HG03196 (cell line): ENCODE measurements at regions not wholly inside any gene's neighbourhood (a gene's known extent, or its start where the extent isn't known, plus 50 kb on each side); places are given as distances from the start of the nearest gene placed in this dataset.
"Not testable (repeated sequence)": the region's sequence is repeated elsewhere in the genome, so short reads cannot be mapped to it uniquely, and the experiment has no call there.

Experiments used
- ATAC-seq: cut with Tn5 transposase; IDR thresholded peaks from one replicate; pipeline ENCODE4 v1.9.1; 2021; ENCODE audit not compliant: unreplicated experiment

DNA sequence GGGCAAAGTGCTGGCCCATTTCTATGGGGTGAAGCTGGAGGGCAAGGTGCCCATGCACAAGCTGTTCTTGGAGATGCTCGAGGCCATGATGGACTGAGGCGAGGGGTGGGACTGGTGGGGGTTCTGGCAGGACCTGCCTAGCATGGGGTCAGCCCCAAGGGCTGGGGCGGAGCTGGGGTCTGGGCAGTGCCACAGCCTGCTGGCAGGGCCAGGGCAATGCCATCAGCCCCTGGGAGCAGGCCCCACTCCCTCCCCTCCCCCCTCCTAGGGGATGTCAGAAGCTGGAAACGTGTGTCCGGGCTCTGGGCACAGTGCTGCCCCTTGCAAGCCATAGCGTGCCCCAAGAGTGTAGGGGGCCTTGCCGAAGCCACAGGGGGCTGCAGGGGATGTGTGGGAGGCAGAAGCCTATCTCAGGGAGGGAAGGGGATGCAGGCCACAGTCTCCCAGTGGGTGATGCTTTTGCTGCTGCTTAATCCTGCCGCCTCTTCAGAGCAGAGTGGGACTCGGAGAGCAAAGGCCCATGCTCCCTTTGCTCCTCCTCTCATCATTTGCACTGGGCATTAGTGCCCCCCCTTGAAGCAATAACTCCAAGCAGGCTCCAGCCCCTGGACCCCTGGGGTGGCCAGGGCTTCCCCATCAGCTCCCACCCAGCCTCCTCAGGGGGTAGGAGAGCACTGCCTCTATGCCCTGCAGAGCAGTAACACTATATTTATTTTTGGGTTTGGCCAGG is 85.2 kb downstream of the MRPL57 start:
- not testable (repeated sequence) for ATAC-seq

DNA sequence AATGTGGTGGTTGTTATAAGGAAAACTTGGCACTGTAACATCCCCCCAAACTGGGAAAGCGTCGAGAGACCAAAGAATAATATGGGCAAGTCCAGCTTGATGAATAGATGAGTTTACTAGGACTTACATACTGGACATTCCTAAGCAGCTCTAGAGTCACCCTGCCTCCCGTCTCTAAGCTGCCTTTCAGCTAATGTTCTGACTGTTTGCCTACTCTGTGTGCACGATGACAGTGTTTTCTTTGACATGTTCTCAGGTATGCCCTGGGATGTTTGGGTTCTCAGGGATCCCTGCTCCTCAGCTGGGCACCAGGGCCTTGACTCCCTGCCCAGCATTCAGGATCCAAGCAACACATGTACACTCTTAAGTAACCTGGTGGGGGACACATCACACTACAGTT is 87.5 kb downstream of the MRPL57 start:
- ATAC-seq, result not testable (repeated sequence)

DNA sequence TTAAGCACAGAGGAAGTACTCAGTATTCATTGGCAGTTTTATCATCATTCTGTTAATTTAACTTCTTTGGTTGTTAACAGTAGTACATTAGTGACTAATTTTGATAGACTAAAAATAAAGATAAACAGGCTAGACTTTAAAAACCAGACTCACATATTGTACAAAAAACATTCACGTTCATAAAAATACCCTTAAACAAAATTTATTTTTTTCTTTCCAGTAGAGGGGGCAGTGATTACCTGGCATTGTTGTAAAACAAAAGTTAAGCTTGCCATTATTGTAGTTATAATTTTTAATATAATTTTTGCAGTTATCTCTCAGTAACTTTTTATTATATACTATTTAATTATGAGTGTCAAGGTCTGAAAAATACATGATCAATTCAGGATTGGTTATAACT is 92.0 kb downstream of the MRPL57 start:
- not testable (repeated sequence) for ATAC-seq

DNA sequence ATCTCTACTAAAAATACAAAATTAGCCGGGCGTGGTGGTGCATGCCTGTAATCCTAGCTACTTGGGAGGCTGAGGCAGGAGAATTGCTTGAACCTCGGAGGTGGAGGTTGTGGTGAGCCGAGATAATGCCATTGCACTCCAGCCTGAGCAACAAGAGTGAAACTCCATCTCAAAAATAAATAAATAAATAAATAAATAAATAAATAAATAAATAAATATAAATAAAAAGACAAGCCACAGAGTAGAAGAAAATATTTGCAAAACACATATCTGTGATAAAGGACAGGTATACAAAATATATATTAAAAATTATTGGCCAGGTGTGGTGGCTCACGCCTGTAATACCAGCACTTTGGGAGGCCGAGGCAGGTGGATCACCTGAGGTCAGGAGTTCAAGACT is 96.0 kb downstream of the MRPL57 start:
- not testable (repeated sequence) for ATAC-seq

DNA sequence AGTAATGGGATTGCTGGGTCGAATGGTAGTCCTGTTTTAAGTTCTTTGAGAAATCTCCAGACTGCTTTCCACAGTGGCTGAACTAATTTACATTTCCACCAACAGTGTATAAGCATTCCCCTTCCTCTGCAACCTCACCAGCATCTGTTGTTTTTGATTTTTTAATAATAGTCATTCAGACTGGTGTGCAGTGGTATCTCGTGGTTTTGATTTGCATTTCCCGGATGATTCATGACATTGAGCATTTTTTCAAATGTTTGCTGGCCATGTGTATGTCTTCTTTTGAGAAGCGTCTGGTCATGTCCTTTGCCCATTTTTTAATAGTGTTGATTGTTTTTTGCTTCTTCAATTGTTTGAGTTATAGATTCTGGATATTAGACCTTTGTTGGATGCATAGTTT is 98.0 kb downstream of the MRPL57 start:
- ATAC-seq, result not testable (repeated sequence)

DNA sequence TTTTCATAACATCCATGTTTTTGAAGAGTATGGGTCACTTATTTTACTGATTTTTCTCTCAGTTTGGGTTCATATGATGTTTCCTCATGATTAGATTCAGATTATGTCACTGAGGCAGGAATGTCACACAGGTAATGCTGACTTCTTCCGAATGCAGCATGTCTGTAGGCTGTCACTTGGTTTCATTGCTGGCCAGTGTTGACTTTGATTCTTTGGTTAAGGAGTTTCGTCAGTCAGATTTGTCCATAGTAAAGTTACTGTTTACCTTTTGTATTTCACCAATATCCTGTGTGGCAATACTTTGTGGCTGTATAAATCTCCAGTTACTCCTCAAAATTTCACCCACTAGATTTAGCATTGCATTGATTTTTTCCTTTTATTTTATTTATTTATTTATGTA is 105.6 kb downstream of the MRPL57 start:
- no peak for ATAC-seq

DNA sequence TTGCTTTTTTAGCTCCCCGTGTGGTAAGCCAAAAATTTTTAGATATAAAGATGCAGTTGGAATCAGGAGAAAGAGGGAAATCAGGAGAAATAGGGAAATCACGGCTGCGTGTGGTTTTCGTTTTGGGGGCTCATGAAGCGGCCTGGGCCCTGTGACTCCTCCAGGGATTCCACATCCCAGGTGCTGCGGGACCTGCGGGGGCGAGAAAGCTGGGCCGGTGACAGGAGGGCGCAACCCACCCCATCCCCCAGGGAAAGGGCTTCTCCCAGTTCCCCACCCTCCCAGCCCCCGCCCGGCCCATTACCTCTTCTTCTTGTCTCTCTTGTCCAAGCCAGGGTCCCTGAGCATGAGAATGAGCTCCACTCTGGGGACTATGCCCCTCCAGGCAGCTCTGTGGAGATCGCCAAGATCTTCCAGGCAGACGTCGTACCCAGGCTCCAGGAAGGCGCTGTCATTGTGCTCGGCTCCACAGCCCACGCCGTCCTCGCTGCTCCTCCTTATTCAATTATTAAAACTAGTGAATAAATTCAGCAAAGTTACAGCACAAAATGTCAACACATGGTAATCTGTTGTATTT is 111.0 kb downstream of the MRPL57 start:
- no peak for ATAC-seq

DNA sequence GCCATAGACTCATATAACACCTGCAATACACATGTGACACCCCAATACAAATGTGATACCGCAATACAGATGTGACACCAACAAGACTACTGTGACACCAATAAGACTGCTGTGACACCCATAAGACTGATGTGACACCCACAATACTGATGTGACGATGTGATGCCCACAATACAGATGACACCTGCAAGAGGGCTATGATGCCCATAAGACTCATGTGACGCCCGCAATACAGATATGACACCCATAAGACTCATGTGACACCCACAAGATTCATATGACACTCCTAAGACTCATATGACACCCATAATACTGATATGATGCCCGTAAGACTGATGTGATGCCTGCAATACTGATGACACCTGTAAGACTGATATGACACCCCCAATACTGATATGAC is 113.0 kb downstream of the MRPL57 start:
- no peak for ATAC-seq

DNA sequence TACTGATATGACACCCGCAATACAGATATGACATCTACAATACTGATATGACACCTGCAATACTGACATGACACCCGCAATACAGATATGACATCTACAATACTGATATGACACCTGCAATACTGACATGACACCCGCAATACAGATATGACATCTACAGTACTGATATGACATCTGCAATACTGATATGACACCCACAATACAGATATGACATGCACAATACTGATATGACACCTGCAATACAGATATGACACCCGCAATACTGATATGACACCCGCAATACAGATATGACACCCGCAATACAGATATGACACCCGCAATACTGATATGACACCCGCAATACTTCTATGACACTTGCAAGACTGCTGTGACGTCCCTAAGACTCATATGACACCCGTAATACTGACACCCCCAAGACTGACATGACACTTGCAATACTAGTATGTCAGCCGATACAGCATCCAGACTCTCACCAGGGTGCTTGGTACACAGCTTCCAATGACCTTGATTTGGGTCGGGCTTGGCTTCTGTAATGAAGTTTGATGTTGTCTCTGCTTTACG is 114.1 kb downstream of the MRPL57 start:
- ATAC-seq, result not testable (repeated sequence)

DNA sequence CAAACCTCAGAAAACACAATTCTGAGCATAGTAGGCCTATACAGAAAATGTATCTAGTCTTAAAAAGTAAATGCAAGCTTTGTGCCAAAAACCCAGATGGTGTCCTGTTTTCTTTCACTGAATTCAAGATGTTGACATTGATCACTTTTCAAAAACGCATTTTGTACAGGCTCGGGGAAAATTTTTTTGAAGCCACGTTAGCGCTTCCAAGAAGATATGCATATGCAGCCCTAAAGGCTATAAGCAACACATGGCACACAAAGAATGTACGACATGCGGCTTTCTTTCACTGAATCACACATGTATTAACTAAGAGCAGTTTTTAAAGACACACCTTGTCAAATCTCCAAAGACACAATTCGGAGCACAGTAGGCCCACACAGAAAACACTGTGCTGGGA is 115.4 kb downstream of the MRPL57 start:
- no peak for ATAC-seq

DNA sequence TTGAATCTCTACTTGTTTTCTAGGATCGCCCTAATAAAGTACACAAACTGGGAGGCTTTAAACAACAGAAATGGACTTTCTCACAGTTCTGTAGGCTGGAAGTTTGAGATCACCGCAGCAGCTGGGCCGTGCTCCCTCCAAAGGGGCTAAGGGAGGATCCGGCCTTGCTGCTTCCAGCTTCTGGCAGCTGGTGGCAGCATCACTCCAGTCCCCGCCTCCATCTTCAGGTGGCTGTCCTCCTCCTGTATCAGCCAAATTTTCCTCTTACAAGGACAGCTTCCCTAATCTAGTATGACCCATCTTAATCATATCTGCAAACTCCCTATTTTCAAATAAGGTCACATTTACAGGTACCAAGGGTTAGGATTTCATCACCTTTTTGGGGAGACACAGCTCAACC is 120.5 kb downstream of the MRPL57 start:
- peak; percentile 47 for ATAC-seq

DNA sequence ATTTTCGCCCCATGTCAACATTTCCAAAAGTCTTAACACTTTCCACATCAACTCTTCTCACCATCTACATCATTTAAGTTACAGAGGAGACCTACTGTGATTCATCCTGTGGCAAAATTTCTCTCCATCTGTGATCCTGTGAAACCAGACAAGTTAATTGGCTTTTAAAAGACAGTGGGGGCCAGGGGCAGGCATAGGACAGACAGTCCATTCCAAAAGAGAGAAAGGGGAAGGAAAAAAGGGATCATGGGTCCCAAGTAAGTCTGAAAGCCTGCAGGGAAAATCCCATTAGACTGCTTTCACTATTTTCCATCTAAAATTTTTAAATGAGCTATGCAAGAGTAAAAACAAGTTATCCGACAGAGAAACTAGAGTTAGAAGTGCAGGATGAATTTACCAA is 121.0 kb downstream of the MRPL57 start:
- no peak for ATAC-seq

DNA sequence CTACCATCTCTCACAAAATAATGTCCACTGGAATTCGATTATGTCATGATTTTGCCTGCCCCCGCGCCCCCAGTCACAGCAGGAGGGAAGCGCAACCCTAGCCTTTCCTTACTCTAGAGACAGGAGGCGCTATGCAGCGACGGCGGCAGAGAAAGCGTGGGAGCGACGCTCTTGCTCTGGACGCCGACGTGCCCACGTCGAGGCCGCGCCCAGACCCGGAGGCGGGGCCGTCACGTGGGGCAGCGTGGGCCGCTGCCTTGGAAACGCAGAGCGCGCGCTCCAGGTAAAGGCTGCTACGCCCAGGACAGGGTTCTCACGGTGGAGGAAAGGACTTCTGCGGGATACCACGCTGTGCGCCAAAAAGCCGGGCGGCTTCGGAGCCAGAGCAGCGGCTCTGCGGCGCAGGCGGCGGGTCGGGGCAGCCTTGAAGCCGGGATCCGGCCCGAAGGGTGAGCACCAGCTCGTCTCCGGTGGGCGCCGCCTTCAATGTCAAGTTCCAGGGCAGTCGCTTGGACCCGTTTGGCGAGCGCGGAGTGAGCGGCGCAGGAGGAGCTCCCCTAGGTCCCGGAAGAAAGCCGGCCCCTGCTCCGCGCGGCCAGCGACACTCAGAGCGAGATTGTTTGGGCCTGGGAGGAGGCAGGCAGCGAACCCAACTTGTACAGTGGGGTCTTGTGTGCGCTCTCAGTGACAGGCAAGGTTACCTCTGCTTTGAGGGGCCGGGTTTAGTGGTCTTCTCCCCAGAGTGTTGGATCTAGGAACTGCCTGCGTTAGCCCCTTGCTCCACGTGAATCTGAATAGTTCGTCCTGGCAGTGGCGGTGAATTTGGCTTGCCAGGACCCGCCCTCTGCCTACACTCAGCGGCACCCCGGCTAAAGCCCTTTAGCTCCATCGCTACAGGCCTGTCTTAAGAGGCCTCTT is 121.7 kb downstream of the MRPL57 start:
- ATAC-seq, result peak; percentile 91

DNA sequence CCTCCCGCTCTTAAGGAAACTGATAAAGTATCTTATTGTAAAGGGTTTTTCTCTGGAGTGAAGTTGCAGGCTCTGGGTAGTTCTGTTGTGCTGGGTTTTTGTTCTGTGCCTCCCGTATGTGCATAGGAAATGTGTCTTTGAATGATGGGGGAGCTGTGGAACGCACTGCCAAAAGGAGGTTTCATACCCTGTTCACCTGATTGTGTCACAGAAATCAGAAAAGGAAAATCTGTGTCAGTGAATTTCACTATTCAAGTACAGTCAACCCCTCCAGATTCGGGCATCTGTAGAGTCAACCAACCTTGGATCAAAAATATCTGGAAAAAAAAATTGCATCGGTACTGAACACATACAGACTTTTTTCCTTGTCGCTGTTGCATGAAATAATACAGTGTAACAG is 127.8 kb downstream of the MRPL57 start:
- ATAC-seq, result no peak

DNA sequence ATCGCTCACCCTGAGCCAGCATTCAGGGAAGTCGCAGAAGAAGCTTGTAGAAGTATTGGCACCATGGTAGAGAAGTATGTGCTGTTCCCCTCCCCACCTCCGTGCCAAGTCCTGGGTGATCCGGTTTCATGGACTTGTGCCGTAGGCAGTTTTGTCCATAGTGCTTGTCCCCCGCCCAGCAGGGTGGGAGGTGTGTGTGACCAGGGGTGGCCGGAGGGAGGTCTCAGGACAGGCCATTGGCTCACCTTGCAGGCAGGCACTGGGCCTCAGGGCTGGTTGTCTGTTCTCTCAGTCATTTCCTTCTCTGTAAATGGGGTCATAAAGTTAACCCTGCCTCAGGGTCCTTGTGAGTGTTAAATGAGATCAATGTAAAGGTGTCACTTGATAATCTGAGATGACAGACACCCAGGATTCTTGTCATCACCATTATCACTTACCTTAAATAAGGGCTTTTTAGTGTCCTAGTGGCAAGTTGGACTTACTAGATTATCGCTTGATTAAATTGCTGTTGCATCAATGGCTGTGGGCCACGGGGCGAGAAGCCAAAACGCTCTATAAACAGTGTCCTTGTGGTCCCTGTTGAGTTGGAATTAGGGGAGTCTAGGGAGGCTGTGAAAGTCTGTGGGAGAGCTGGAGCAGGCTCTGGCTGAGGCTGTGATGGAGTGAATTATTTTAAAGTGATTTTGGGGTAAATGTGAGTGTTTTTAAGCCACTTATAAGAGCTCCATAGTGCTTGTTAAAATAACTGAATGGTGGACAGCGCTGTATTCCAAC is 130.0 kb downstream of the MRPL57 start:
- ATAC-seq, result not testable (repeated sequence)

DNA sequence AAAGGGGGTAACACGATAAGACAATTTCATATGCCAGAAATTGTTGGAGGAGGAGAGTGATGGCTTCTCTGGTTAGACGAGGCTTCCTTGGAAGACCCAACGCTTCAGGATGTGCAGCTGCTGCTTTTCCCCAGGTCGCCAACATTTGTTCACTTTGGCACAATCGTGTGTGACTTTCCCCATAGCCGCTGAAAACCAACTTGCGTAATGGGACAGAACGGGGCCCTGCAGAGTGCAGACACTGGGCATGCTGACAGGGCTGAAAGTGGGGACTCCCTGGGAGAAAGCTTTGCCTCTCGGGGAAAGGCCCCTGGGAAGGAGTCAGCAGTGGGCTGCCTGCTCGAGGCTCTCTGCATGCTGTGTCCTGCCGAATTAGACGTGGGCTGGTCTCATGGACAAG is 130.7 kb downstream of the MRPL57 start:
- ATAC-seq, result not testable (repeated sequence)

DNA sequence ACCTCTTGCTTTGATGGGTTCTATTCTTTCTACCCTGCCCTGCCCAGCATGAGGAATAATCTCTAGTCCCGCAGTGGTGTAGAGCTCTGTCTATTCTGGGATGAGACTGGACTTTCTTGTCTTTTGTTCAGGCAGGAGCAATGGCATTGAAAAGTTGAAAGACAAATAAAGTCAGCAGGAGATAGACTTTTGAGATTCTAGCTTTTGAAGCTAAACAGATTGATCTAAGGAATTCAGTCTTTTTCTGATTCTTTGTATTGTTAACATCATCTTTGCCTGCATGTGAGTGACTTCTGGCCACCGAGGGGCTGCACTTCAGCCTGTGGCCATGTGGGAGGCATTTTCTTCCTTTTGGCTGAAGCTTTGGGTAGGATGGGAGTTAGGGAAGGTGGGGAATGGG is 132.4 kb downstream of the MRPL57 start:
- ATAC-seq, result no peak

DNA sequence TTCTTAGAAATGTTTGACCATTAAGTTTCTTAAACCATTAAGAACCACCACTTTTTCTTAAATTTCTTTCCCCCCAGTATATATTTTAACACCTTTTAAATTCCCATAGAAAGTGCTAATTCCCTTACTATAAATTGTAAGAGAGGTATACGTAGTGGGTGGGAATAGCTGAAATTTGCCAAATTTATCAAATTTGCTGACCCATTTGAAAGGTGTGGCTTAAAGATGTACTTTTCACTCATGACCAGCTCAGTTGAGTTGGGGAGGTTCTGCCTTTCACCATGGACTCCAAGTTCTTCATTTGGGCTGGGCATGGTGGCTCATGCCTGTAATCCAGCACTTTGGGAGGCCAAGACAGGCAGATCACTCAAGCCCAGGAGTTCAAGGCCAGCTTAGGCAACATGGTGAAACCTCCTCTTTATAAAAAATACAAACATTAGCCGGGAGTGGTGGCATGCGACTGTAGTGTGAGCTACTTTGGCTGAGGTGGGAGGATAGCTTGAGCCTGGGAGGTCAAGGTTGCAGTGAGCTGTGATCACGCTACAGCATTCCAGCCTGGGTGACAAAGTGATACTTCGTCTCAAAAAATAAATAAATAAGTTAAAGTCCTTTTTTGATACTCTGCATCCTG is 133.2 kb downstream of the MRPL57 start:
- no peak for ATAC-seq

DNA sequence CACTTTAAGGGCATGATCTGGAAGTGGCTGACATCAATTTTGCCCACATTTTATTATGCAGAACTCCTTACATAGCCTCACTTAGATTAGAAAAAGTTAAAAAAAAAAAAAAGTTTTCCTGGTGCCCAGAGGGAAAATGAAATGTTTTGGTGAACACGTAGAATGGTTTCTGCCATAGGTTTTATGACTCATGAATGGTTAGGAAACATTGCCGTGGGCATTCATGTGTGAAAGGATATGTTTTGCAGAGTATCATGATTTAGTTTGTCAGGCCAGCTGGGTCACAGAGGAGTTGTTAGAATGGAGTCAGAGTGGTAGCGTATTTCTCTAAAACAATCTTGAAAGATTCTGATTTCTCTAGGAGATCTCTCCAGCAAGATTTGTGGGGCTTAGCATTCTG is 133.8 kb downstream of the MRPL57 start:
- no peak for ATAC-seq

DNA sequence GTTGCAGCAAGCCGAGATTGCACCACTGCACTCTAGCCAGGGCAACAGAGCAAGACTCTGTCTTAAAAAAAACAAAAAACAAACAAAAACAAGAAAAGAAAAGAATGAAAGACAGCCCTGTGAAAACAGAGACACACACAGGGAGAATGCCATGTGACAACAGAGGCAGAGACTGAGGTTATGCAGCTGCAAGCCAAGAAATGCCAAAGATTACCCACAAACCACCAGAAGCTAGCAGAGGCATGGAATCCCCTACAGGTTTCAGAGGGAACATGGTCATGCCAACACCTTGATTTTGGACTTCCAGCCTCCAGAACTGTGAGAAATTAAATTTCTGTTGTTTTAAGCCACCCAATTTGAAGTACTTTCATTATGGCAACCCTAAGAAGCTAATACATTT is 138.5 kb downstream of the MRPL57 start:
- ATAC-seq, result not testable (repeated sequence)
